BE2C (cell line): ENCODE measurements at regions not wholly inside any gene's neighbourhood (a gene's known extent, or its start where the extent isn't known, plus 50 kb on each side); places are given as distances from the start of the nearest gene placed in this dataset.

Experiments
- DNase-seq: peaks from one replicate; pipeline ENCODE4 v3.0.0-alpha.2; 2020
- H3K27me3 ChIP-seq: fragments of 250-450 bp; sonication (Bioruptor Pico); 2 replicates; pipeline ENCODE4 v1.5.1; 2020; ENCODE audit warnings: mild to moderate bottlenecking
- H3K36me3 ChIP-seq: fragments of 250-450 bp; sonication (Bioruptor Pico); 2 replicates; pipeline ENCODE4 v1.5.1; 2020; ENCODE audit warnings: mild to moderate bottlenecking
- H3K4me1 ChIP-seq: fragments of 250-450 bp; sonication (Bioruptor Pico); 2 replicates; pipeline ENCODE4 v1.5.1; 2020
- H3K4me3 ChIP-seq: 2 replicates; pipeline ENCODE4 v1.5.1; 2011; ENCODE audit warnings: low read depth, low read length
- H3K9me3 ChIP-seq: fragments of 250-450 bp; sonication (Bioruptor Pico); 2 replicates; pipeline ENCODE4 v1.5.1; 2020
- CTCF ChIP-seq: IDR thresholded peaks from 2 replicates; pipeline ENCODE4 v1.5.1; 2012; ENCODE audit warnings: mild to moderate bottlenecking, low read depth, low read length

- H3K4me1 ChIP-seq = no peaks in the 10 kb centered on the region
- H3K9me3 ChIP-seq = no peaks in the 10 kb centered on the region
- TF ChIP-seq CTCF = no peak
- H3K4me3 ChIP-seq = no peak overlapping the region
- H3K36me3 ChIP-seq = no peaks in the 10 kb centered on the region
- H3K27me3 ChIP-seq = no peaks in the 10 kb centered on the region
- no peak for DNase-seq
These were observed 115.5 kb downstream of the EBLN2 start for GRCh38 chr3:73176941-73177340.

- Histone ChIP-seq H3K4me1 (no peaks in the 10 kb centered on the region), H3K27me3 (no peaks in the 10 kb centered on the region), H3K4me3 (no peak overlapping the region), H3K36me3 (no peaks in the 10 kb centered on the region), H3K9me3 (no peaks in the 10 kb centered on the region)
- DNase-seq = no peak
- no peak for TF ChIP-seq CTCF
These were observed 116.4 kb downstream of the EBLN2 start for GRCh38 chr3:73177827-73178226.

GRCh38 chr3:73179601-73180000 is 118.1 kb downstream of the EBLN2 start:
- Histone ChIP-seq H3K4me3 (no peak overlapping the region), H3K9me3 (no peaks in the 10 kb centered on the region), H3K4me1 (no peaks in the 10 kb centered on the region), H3K27me3 (no peaks in the 10 kb centered on the region), H3K36me3 (no peaks in the 10 kb centered on the region)
- TF ChIP-seq CTCF = no peak
- DNase-seq = no peak

GRCh38 chr3:73186741-73187140 is 125.3 kb downstream of the EBLN2 start:
- H3K4me1 ChIP-seq = no peaks in the 10 kb centered on the region; the same call in 1 of the 2 replicates
- no peaks in the 10 kb centered on the region for H3K9me3 ChIP-seq
- no peak for TF ChIP-seq CTCF
- H3K36me3 ChIP-seq = no peaks in the 10 kb centered on the region
- no peak for DNase-seq
- no peaks in the 10 kb centered on the region for H3K27me3 ChIP-seq
- no peak overlapping the region for H3K4me3 ChIP-seq

GRCh38 chr3:73187328-73187727 is 125.9 kb downstream of the EBLN2 start:
- H3K36me3 ChIP-seq = no peaks in the 10 kb centered on the region
- no peak for TF ChIP-seq CTCF
- H3K9me3 ChIP-seq = no peaks in the 10 kb centered on the region
- H3K27me3 ChIP-seq = no peaks in the 10 kb centered on the region
- DNase-seq = no peak
- no peak overlapping the region for H3K4me3 ChIP-seq
- H3K4me1 ChIP-seq = no peaks in the 10 kb centered on the region; the same call in 1 of the 2 replicates

GRCh38 chr3:73188707-73189106 is 127.2 kb downstream of the EBLN2 start:
- no peak for TF ChIP-seq CTCF
- H3K27me3 ChIP-seq = no peaks in the 10 kb centered on the region
- DNase-seq = peak; percentile 12
- H3K36me3 ChIP-seq = no peaks in the 10 kb centered on the region
- no peaks in the 10 kb centered on the region; the same call in 1 of the 2 replicates for H3K4me1 ChIP-seq
- no peak overlapping the region for H3K4me3 ChIP-seq
- H3K9me3 ChIP-seq = no peaks in the 10 kb centered on the region
